Suprapubic skin (tissue), 3 donors: ENCODE measurements at regions not wholly inside any gene's neighbourhood (a gene's known extent, or its start where the extent isn't known, plus 50 kb on each side); places are given as distances from the start of the nearest gene placed in this dataset.
"Not testable (repeated sequence)": the region's sequence is repeated elsewhere in the genome, so short reads cannot be mapped to it uniquely, and the experiment has no call there.

Experiments used
- CTCF ChIP-seq, 2 donors: fragments of 200-600 bp in 1 of 2; fragments of 450-650 bp in 1 of 2; sonication (generic) in 1 of 2; IDR thresholded peaks; one replicate each; pipeline ENCODE4 v1.5.1; 2016 to 2019; ENCODE audit warnings: antibody characterized with exemption in 2 of 2, mild to moderate bottlenecking in 1 of 2, moderate library complexity in 1 of 2
- EP300 ChIP-seq: sonication (generic); formaldehyde crosslinking; IDR thresholded peaks from one replicate; pipeline ENCODE4 v1.6.1; 2017; ENCODE audit warnings: antibody characterized with exemption

GRCh38 chr17:64797746-64798488 lies 121.4 kb downstream of the LRRC37A3 start:
- not testable (repeated sequence) for TF ChIP-seq EP300; CTCF (IDR thresholded peaks at IDR 0.05)
